ENCODE measurements at regions not wholly inside any gene's neighbourhood (a gene's known extent, or its start where the extent isn't known, plus 50 kb on each side); places are given as distances from the start of the nearest gene placed in this dataset.

DNA sequence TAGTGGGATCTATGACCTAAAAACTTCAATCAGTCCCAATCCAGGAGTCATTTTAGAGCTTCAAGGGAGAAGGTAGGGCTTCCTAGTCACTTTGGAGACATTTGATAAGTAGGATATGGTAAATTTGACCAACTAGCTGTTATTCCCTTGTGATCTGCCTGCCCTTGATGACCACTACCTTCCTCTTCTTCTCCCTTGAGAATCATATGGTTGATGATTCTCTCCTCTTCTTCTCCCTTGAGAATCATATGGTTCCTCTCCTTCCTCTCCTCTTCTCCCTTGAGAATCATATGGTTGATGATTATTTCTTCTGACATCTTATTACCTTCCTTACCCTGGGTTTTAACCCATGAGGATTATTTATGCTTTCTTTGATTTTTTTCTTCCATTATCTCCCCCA lies 482.6 kb upstream of the TENM3 start (continued):
- TF ChIP-seq ZNF792 (CRISPR knock-in tag; IDR thresholded peaks at IDR 0.05) (no peak), ZFP82 (CRISPR knock-in tag; IDR thresholded peaks at IDR 0.05; ENCODE audit: borderline replicate concordance) (no peak), ZNF746 (CRISPR knock-in tag; IDR thresholded peaks at IDR 0.05) (no peak), ZNF530 (CRISPR knock-in tag; IDR thresholded peaks at IDR 0.05; ENCODE audit: low read depth) (no peak), GTF2F1 (IDR thresholded peaks at IDR 0.05; ENCODE audit: low read length) (no peak)
- TF ChIP-seq, protein P1, sequence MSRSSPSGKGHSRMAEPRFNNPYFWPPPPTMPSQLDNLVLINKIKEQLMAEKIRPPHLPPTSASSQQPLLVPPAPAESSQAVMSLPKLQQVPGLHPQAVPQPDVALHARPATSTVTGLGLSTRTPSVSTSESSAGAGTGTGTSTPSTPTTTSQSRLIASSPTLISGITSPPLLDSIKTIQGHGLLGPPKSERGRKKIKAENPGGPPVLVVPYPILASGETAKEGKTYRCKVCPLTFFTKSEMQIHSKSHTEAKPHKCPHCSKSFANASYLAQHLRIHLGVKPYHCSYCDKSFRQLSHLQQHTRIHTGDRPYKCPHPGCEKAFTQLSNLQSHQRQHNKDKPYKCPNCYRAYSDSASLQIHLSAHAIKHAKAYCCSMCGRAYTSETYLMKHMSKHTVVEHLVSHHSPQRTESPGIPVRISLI (CRISPR knock-in tag; IDR thresholded peaks at IDR 0.05; ENCODE audit: borderline replicate concordance): no peak
- TF ChIP-seq, protein P2, sequence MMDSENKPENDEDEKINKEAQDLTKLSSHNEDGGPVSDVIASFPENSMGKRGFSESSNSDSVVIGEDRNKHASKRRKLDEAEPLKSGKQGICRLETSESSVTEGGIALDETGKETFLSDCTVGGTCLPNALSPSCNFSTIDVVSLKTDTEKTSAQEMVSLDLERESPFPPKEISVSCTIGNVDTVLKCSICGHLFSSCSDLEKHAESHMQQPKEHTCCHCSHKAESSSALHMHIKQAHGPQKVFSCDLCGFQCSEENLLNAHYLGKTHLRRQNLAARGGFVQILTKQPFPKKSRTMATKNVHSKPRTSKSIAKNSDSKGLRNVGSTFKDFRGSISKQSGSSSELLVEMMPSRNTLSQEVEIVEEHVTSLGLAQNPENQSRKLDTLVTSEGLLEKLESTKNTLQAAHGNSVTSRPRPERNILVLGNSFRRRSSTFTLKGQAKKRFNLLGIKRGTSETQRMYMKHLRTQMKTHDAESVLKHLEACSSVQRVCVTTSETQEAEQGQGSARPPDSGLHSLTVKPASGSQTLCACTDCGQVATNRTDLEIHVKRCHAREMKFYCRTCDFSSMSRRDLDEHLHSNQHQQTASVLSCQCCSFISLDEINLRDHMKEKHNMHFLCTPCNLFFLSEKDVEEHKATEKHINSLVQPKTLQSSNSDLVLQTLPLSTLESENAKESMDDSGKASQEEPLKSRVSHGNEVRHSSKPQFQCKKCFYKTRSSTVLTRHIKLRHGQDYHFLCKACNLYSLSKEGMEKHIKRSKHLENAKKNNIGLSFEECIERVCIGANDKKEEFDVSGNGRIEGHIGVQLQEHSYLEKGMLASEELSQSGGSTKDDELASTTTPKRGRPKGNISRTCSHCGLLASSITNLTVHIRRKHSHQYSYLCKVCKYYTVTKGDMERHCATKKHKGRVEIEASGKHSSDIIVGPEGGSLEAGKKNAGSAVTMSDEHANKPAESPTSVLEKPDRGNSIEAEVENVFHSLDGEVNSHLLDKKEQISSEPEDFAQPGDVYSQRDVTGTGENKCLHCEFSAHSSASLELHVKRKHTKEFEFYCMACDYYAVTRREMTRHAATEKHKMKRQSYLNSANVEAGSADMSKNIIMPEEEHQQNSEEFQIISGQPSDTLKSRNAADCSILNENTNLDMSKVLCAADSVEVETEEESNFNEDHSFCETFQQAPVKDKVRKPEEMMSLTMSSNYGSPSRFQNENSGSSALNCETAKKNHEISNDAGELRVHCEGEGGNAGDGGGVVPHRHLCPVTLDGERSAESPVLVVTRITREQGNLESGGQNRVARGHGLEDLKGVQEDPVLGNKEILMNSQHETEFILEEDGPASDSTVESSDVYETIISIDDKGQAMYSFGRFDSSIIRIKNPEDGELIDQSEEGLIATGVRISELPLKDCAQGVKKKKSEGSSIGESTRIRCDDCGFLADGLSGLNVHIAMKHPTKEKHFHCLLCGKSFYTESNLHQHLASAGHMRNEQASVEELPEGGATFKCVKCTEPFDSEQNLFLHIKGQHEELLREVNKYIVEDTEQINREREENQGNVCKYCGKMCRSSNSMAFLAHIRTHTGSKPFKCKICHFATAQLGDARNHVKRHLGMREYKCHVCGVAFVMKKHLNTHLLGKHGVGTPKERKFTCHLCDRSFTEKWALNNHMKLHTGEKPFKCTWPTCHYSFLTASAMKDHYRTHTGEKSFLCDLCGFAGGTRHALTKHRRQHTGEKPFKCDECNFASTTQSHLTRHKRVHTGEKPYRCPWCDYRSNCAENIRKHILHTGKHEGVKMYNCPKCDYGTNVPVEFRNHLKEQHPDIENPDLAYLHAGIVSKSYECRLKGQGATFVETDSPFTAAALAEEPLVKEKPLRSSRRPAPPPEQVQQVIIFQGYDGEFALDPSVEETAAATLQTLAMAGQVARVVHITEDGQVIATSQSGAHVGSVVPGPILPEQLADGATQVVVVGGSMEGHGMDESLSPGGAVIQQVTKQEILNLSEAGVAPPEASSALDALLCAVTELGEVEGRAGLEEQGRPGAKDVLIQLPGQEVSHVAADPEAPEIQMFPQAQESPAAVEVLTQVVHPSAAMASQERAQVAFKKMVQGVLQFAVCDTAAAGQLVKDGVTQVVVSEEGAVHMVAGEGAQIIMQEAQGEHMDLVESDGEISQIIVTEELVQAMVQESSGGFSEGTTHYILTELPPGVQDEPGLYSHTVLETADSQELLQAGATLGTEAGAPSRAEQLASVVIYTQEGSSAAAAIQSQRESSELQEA (CRISPR knock-in tag; IDR thresholded peaks at IDR 0.05; ENCODE audit: not compliant biosample characterization): no peak
- TF ChIP-seq, protein P3, sequence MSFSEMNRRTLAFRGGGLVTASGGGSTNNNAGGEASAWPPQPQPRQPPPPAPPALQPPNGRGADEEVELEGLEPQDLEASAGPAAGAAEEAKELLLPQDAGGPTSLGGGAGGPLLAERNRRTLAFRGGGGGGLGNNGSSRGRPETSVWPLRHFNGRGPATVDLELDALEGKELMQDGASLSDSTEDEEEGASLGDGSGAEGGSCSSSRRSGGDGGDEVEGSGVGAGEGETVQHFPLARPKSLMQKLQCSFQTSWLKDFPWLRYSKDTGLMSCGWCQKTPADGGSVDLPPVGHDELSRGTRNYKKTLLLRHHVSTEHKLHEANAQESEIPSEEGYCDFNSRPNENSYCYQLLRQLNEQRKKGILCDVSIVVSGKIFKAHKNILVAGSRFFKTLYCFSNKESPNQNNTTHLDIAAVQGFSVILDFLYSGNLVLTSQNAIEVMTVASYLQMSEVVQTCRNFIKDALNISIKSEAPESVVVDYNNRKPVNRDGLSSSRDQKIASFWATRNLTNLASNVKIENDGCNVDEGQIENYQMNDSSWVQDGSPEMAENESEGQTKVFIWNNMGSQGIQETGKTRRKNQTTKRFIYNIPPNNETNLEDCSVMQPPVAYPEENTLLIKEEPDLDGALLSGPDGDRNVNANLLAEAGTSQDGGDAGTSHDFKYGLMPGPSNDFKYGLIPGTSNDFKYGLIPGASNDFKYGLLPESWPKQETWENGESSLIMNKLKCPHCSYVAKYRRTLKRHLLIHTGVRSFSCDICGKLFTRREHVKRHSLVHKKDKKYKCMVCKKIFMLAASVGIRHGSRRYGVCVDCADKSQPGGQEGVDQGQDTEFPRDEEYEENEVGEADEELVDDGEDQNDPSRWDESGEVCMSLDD (CRISPR knock-in tag; IDR thresholded peaks at IDR 0.05; ENCODE audit: borderline replicate concordance): no peak
- TF ChIP-seq, protein P4, sequence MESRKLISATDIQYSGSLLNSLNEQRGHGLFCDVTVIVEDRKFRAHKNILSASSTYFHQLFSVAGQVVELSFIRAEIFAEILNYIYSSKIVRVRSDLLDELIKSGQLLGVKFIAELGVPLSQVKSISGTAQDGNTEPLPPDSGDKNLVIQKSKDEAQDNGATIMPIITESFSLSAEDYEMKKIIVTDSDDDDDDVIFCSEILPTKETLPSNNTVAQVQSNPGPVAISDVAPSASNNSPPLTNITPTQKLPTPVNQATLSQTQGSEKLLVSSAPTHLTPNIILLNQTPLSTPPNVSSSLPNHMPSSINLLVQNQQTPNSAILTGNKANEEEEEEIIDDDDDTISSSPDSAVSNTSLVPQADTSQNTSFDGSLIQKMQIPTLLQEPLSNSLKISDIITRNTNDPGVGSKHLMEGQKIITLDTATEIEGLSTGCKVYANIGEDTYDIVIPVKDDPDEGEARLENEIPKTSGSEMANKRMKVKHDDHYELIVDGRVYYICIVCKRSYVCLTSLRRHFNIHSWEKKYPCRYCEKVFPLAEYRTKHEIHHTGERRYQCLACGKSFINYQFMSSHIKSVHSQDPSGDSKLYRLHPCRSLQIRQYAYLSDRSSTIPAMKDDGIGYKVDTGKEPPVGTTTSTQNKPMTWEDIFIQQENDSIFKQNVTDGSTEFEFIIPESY (CRISPR knock-in tag; IDR thresholded peaks at IDR 0.05): no peak

All from HepG2 (cell line).